ENCODE measurements at regions not wholly inside any gene's neighbourhood (a gene's known extent, or its start where the extent isn't known, plus 50 kb on each side); places are given as distances from the start of the nearest gene placed in this dataset.

DNA sequence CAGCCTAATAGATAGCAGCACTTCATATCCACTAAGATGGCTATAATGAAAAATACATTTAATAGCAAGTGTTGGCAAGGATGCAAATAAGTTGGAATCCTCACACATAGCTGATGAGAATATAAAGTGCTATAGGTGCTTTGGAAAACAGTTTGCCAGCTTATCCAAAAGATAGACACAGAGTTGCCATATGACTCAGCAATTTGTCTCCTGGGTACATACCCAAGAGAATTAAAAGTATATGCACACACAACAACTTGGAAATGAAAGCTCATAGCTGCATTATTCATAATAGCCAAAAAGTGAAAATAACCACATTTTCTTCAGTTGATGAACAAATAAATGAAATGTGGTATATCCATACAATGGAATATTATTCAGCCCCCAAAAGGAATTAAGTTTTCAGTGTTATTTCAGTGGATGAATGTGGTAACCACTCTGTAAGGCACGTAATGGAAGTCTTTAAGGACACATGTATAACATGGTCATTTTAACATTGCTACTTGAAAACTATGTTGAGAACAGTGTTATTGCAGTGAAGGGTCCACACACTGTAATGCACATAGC is 320.9 kb upstream of the ADGRL3 start:
- Histone ChIP-seq H4K8ac (replicated peaks; ENCODE audit: insufficient read length, low read depth, low read length) (no peak overlapping the region), H2AFZ (ENCODE audit: low read length) (no peak overlapping the region), H3K27ac (ENCODE audit: insufficient read length, low read depth, low read length) (no peak overlapping the region), H4K5ac (ENCODE audit: insufficient read length, low read depth, low read length) (no peak overlapping the region), H2BK5ac (ENCODE audit: insufficient read length, low read length) (no peak overlapping the region), H3K9me3 (ENCODE audit: control insufficient read depth, low read depth, low read length) (no peaks in the 10 kb centered on the region), H4K20me1 (ENCODE audit: control insufficient read depth, insufficient read depth, insufficient read length) (no peaks in the 10 kb centered on the region), H3K4me2 (ENCODE audit: insufficient read depth, insufficient read length, low read length) (no peak overlapping the region), H3K14ac (ENCODE audit: insufficient read depth, low read length) (no peak overlapping the region), H2AK5ac (ENCODE audit: insufficient read length, low read length) (no peak overlapping the region), H3K23me2 (ENCODE audit: insufficient read length, low read depth, low read length, poor library complexity, severe bottlenecking) (no peaks in the 10 kb centered on the region), H3K27me3 (ENCODE audit: insufficient read depth, low read length) (no peaks in the 10 kb centered on the region), H3T11ph (ENCODE audit: low read length) (no peak overlapping the region), H3K79me1 (ENCODE audit: insufficient read depth, low read depth, low read length, poor library complexity, severe bottlenecking) (no peaks in the 10 kb centered on the region), H3K18ac (ENCODE audit: insufficient read length, low read depth, low read length) (no peak overlapping the region), H2BK15ac (ENCODE audit: low read depth, low read length) (no peak overlapping the region), H3K56ac (ENCODE audit: insufficient read length, low read depth, low read length) (no peak overlapping the region), H2BK12ac (ENCODE audit: insufficient read length, low read depth, low read length) (no peak overlapping the region), H2BK120ac (ENCODE audit: low read depth, low read length, poor library complexity, severe bottlenecking) (no peak overlapping the region), H3K23ac (ENCODE audit: insufficient read length, low read depth, low read length) (no peak overlapping the region), H3K4me1 (ENCODE audit: insufficient read depth, low read length) (no peaks in the 10 kb centered on the region), H3K4ac (ENCODE audit: low read depth, low read length) (no peak overlapping the region), H3K79me2 (ENCODE audit: insufficient read depth, low read length) (no peaks in the 10 kb centered on the region), H4K91ac (ENCODE audit: insufficient read length, low read depth, low read length) (no peak overlapping the region), H2BK20ac (ENCODE audit: low read depth, low read length, poor library complexity, severe bottlenecking) (no peak overlapping the region), H3K9ac (ENCODE audit: extremely low read depth, insufficient read length, low read length) (no peak overlapping the region)
- no peak for DNase-seq
- Mint-ChIP-seq H3K4me1 (no peaks in the 10 kb centered on the region), H3K36me3 (ENCODE audit: insufficient read depth in 1 of 3, low read depth in 3 of 3) (peaks cover 0 to 6% (median 0%) of the 10 kb centered on the region in 3 experiments; a peak in 1 of 7 replicates), H3K27me3 (ENCODE audit: low read depth) (no peaks in the 10 kb centered on the region), H3K9me3 (peaks cover 4 to 7% of the 10 kb centered on the region in 2 experiments; a peak in 4 of 5 replicates), H3K4me3 (no peak overlapping the region), H3K27ac (no peak overlapping the region)
- WGBS (ENCODE audit: extremely low coverage, insufficient read length, low lambda C conversion rate) = no CpG with 5 or more reads among the region's 1 CpG
- no peak for TF ChIP-seq CTCF (conservative IDR thresholded peaks at IDR 0.05)

Measured in H9 (cell line).